NCI-H446 (cell line): ENCODE measurements at regions not wholly inside any gene's neighbourhood (a gene's known extent, or its start where the extent isn't known, plus 50 kb on each side); places are given as distances from the start of the nearest gene placed in this dataset.

Experiments used
- DNase-seq, 2 experiments: peaks; one replicate each; lab custom pipeline; 2025; lab: John Stamatoyannopoulos, UW

DNA sequence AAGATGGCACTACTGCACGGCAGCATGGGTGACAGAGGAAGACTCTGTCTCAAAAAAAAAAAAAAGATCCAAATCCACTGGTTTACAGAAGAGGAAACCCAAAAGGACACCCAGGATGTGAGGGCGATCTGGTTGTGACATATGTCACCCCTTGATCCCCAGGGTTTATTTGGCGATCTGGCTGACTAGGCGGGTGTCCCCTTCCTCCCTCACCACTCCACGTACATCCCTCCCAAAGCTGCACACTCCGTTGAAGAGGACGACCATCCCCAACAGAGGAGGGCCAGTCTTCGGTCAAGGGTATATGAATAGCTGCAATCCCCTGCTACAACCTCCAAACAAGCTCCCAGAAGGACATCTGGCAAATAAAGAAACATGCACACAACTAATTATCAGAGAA, 111.6 kb downstream of the HTR5A start:
- DNase-seq = no peak

DNA sequence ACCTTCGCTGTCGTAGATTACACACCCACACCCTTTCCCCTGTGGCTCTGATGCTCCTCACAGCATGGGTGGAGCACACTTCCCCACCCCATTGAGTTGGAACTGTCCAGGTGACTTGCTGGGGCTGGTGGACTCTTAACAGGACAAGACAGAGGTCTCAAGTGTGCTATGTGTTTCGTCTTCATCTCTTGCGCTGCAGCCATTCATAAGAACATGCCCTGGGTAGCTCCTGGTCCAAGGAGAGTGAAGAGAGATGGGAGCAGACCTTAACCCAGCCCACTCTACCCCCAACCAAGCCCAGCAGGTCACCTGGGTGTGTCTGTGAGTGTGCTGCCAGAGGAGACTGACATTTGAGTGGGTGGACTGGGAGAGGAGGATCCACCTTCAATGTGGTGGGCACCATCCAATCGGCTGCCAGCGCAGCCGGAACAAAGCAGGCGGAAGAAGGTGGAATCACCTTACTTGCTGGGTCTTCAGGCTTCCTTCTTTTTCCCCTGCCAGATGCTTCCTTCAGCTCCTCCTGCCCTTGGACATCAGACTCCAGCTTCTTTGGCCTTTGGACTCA, 112.4 kb downstream of the HTR5A start:
- no peak for DNase-seq

GRCh38 chr7:155183655-155184054, 113.5 kb downstream of the HTR5A start:
- DNase-seq = no peak

DNA sequence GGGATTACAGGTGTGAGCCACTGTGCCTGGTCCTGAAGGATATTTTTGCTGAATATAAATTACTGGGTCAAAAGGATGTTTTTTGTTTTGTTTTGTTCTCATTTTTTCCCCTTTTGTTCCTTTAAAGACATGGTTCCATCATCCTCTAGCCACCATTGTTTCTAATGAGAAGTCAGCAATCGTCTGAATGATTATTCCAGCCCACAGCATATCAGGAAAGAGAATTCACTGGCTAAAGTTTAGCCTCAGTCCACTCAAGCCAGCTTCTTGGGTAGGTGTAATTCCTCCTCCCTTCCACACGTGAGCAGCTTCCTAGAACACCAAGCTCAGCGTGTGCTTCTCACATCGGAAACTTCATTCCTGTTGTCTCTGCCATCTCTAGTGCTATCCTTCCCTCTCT, 112.8 kb upstream of the INSIG1 start:
- no peak for DNase-seq

- no peak for DNase-seq
Observed at GRCh38 chr7:155187061-155187785, 110.5 kb upstream of the INSIG1 start.

DNA sequence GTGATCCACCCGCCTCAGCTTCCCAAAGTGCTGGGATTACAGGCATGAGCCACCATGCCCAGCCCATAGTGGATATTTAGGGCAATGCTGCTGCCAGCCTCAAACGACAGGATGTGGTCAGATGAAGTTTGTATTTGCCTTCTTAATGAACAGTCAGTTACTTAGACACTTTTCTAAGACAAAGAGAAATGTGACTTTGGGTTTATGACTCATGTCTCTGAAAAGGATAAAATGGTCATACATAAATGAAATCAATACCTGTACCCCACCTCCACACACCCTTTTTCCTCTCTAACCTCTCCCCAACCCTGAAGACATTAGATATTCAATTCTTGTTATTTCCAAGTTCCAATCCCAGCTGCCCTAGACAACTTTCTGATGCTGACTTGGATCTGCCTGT, 109.3 kb upstream of the INSIG1 start:
- DNase-seq = no peak

DNA sequence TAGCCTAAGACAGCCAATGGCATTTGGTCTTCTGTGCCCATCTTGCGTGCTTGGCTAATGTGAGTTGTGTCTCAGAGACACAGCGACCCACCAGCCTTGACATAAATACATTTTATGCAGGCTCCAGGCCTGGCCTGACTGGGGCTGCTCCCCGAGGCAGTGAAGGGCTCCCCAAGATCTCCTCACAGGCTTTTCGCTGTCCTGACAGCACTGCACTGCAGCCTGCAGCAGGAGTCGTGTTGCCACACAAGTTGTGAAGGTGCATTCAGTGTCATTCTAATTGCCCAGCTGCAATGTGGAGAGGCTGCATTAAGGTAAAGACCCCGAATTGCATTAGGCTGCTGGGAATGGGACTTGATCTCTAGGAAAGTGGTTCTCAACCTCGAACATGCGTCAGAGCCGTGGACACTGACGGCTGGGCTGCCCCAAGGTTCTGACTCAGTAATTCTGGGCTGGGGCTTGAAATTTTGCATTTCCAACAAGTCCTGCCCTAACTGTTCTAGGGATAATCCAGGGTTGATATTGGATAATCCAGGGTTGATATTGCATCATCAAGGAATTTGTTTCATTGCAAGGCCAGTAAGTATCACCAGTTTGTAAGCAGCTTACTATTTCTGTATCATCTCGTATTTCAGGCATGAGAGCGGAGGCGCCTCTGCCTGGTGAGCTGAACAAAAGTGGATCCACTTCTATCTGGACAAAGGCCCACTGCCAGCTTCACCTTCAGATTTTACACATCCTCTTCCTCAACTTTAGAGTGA, 108.7 kb upstream of the INSIG1 start:
- DNase-seq = no peak

DNA sequence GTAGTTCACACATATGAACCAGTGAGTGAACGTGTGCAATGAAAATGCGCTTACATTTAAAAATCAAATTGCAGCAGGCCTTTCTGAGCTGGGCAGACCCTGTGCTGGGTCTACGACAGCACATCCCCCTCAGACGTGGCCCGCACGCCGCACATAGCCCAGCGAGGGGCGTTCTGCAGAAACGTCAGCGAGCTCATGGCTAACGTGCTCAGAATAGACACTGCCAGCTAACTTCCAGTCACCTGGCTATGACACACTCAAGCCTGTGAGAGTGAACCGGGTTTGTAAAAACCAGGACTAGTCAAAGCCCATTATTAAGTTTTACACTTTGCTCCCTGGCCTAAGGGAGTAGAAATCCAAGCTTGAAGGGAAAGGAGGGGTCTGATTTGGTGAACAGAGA, 108.1 kb upstream of the INSIG1 start:
- no peak for DNase-seq

DNA sequence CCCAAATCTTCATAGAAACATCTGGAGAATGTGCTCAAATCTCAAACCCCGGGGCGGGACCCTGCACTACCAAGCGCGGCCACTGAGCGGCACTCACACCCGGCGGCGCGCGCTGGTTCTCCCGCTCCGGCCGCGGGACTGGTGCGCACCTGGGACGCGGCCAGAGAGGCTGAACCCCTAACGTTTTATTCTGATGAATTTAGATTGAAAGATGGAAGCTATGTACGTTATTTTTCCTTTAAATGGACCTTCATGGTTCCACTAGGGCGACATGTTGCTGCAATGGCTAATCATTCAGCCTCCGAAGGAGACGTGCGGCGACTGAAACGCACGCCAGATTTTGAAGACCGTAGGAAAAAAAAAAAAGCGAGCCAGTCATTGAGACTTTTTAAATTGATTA, 107.0 kb upstream of the INSIG1 start:
- peak in 1 of 2 experiments; percentile 38 for DNase-seq

GRCh38 chr7:155191137-155191536, 106.5 kb upstream of the INSIG1 start:
- no peak for DNase-seq

DNA sequence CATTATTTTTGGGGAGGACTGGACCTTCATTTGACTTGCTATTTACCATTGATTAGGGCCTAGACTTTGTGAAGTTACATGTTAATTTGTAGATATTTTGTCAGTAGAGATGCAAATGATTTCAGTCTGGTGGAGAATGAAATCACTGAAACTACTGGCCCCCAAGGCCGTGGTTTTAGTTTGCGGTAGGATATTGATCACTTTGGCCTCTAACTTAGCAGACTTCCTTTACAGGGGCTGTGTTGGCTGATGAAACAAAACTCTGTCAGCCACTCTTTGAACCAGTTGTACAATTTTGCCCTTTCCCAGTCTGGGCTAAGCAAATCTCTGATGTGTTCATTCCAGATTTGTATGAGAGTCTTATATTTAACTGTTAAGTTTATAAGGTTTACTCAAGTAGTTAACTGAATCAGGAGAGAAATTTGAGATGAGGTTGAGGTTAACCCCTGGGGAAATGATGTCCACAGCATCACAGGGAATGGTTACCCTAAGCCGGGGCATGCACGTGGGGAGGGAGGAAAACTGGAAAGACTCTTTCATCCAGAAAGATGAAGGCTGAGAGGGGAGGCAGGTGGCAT, 105.7 kb upstream of the INSIG1 start:
- DNase-seq = no peak

DNA sequence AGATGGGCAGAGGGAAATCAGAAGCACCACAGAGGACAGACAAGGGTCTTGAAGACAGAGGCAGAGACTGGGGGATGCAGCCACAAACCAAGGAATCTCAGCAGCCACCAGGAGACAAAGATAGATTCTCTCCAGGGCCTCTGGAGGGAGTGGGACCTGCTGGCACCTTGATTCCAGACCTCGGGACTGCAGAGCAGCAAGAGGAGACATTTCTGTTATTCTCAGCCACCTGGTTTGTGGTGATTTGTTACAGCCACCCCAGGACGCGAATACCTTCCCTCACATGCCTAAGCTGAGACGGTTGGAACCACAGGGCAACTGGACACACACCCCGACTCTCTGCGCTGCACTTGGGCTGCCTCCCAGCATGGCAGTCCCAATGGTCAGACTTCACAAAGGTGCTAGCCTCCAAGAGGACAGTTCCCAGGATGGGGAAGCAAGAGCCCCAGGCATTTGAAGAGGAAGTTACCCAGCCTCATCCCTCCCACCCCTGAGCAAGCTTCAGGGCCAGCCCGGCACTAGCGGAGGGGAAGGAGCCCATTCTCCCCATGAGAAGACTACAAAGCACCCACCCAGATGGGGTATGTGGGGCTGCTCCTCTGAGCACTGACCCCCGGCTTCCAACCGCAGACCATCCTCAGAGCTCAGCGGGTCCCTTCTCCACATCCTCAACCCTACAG, 104.6 kb upstream of the INSIG1 start:
- no peak for DNase-seq

DNA sequence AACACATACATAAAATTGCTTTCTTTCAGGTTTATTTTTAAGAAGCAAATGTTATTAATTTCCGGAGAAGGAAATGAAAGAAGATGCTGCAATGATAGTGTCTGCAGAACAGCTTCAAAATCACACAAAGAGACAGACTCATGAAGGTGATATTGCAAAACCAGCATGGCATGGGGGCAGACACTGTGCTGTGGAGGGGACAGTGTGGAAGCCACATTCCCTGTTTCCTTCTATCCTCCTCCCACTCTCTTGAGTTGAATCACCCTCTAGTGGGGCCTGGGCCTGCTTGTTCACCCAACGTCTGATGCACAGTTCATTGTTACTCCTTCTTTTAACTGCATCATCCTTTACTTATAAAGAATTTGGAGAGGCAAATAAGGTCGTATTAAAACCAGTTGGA, 104.0 kb upstream of the INSIG1 start:
- no peak for DNase-seq

DNA sequence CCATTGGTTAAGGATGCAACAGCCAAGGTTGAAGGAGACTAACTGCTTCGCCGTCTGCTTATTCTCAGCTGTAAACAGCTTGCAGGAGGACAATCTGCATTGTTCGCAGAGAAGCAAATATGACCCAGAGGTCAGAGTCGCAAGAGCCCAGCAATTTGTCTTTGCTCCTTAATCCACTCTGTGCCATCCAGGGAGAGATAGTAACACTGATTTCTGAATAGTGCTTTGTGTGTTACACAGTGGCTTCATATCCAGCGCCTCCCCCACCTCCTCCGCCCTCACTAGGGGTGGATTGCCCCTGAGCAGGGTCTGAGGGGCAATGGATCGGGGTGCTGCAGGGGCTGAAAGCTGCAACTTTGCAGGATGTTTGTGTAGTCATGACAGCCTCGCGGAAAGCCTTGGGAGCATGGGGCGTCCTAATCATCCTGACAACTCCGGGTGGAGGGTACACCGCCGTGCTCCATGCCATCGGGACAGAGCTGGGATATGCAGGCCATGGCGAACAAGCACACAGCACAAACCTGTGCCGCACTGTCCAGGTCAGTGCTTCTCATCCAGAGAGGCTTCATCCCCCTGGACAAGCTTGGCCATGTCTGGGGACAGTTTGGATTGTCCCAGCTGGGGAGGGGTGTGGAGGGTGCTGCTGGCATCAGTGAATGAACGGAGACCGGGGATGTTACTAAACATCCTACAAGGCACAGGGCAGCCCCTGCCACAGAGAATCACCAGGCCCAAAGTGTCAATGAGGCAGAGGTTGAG, 103.1 kb upstream of the INSIG1 start:
- no peak for DNase-seq

GRCh38 chr7:155195939-155196523, 101.6 kb upstream of the INSIG1 start:
- no peak for DNase-seq

DNA sequence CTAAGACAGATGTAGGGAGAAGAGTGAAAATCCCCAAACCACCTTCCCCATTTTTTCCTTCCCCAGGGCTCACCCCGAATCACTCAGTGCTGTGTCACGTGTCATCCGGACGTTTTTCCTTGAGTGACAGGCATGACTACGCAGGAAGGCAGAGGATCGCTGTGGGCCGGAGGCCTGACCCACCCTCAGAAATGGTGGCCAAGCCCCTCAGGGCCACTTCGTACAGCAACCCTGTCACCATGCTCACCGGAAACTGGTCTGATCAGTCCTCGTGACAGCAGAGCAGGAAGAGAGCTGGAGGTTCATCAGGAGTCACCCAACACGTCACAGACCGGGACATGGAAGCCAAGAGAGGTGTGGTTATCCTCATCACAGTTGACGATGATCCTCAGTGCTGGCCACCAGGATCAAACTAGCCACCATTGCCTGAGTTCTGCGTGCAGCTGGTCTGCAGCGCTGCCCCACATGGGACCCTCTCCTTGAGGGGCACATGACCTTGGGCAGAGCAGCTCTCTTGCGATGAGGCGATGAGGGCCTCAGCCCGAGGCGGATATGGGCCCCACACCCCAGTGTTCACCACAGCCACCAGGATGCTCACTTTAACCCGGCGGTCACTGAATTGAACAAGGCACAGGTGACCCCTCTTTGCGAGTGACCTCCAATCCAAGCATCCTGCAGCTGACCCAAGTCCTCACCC, 99.3 kb upstream of the INSIG1 start:
- DNase-seq = no peak

- no peak for DNase-seq
Observed at GRCh38 chr7:155198901-155199845, 98.5 kb upstream of the INSIG1 start.

DNA sequence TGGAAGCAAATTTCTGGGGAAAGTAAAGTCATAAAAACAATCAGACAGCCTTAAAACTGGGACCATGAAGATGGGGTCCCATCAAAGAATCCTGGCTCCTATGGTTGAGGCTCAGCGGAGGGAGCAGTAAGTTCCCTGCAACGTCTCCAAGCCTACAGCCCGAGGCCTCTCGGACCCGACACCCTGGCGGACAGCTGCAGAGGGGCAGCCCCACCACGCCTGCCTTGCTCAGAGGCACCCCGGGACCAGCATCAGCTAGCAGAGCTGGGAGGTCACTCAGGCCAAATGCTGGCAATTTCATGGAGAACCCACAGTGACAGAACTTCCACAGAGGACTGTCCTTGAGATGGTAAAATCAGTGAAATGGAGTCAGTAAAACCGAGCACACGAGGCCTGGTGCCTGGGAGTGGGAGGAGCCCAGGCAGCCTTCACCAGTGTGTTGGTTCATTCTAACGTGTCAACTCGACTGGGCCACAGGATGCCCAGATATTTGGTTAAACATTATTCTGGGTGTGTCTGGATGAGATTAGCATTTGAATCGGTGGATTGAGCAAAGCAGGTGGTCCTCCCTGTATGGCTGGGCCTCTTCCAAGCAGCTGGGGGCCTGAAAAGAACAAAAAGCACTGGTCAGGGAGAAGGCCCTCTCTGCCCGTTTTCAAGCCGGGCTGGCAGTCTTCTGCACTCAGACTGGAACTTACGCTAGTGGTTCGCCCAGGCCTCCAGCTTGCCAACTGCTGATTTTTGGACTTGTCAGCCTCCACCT, 96.2 kb upstream of the INSIG1 start:
- DNase-seq = no peak
